AG04450 (cell line): ENCODE measurements at regions not wholly inside any gene's neighbourhood (a gene's known extent, or its start where the extent isn't known, plus 50 kb on each side); places are given as distances from the start of the nearest gene placed in this dataset.

Experiments used
- CTCF ChIA-PET: fragments of 300-600, 350-600 bp; formaldehyde crosslinking; extraction: SDS; loops from one replicate; lab custom pipeline; 2022; ENCODE audit warnings: antibody characterized with exemption, inconsistent platforms; lab: Charles Lee
- POLR2A ChIA-PET: fragments of 350-600 bp; formaldehyde crosslinking; extraction: SDS; loops from one replicate; lab custom pipeline; 2021; ENCODE audit warnings: antibody characterized with exemption, inconsistent platforms; lab: Yijun Ruan, JAX
- DNase-seq: peaks from one replicate; pipeline ENCODE4 v3.0.0-alpha.2; 2011; ENCODE audit warnings: low read depth, low spot score
- H3K27ac ChIP-seq: one replicate; pipeline ENCODE4 v1.5.1; 2012; ENCODE audit warnings: low read depth, low read length, control low read depth
- H3K27me3 ChIP-seq: one replicate; pipeline ENCODE4 v1.6.0; 2012; ENCODE audit warnings: low read length; ENCODE audit not compliant: control insufficient read depth, insufficient read depth
- H3K4me3 ChIP-seq: 2 replicates; pipeline ENCODE4 v1.5.1; 2011; ENCODE audit warnings: mild to moderate bottlenecking, low read depth, low read length, control low read depth
- H3K9me3 ChIP-seq: 2 replicates; pipeline ENCODE4 v1.5.1; 2012; ENCODE audit warnings: low read length; ENCODE audit not compliant: control insufficient read depth, insufficient read depth
- TF ChIP-seq, protein P1 (sequence below): IDR thresholded peaks from 2 replicates; pipeline ENCODE4 v1.5.1; 2011; ENCODE audit warnings: low read depth, low read length, control low read depth, inconsistent platforms

DNA sequence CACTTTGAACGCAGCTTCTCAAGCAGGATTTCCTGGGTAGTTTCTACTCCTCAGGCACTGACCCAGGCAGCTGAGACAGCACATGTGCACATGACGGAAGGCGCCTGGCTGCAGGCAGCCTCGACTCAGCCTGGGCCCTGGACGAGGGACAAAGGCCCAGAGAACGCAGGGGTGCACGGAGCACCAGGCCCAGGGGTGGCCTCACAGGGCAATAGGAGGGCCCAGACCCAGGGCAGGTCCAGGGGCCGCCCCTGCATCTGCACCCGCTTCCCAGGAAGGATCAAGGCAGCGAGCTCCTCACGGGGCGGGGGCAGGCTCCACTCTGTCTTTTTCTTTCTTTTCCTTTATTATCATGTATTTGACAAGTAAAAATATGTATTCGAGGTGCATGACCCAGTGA is 208.4 kb downstream of the BRD1 start:
- CTCF ChIA-PET: no interaction called here
- TF ChIP-seq, protein P1, sequence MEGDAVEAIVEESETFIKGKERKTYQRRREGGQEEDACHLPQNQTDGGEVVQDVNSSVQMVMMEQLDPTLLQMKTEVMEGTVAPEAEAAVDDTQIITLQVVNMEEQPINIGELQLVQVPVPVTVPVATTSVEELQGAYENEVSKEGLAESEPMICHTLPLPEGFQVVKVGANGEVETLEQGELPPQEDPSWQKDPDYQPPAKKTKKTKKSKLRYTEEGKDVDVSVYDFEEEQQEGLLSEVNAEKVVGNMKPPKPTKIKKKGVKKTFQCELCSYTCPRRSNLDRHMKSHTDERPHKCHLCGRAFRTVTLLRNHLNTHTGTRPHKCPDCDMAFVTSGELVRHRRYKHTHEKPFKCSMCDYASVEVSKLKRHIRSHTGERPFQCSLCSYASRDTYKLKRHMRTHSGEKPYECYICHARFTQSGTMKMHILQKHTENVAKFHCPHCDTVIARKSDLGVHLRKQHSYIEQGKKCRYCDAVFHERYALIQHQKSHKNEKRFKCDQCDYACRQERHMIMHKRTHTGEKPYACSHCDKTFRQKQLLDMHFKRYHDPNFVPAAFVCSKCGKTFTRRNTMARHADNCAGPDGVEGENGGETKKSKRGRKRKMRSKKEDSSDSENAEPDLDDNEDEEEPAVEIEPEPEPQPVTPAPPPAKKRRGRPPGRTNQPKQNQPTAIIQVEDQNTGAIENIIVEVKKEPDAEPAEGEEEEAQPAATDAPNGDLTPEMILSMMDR: no peak

GRCh38 chr22:49618677-49618953 is 209.1 kb downstream of the BRD1 start:
- ChIA-PET POLR2A (no interaction called here), CTCF (no interaction called here)
- Histone ChIP-seq H3K9me3 (peaks cover 94% of the 10 kb centered on the region), H3K4me3 (no peak overlapping the region), H3K27ac (no peak overlapping the region), H3K27me3 (no peaks in the 10 kb centered on the region)
- DNase-seq: no peak
- TF ChIP-seq, protein P1: no peak

More for the DNA sequence above, 208.4 kb downstream of the BRD1 start:
- H3K27me3 ChIP-seq: no peaks in the 10 kb centered on the region
- no peak overlapping the region for H3K4me3 ChIP-seq
- DNase-seq: no peak
- H3K27ac ChIP-seq: no peak overlapping the region
- peaks cover 95% of the 10 kb centered on the region for H3K9me3 ChIP-seq
- POLR2A ChIA-PET: no interaction called here

GRCh38 chr22:49617866-49618676 is 209.6 kb downstream of the BRD1 start:
- Histone ChIP-seq H3K27me3 (no peaks in the 10 kb centered on the region), H3K9me3 (peaks cover 93% of the 10 kb centered on the region), H3K27ac (no peak overlapping the region), H3K4me3 (no peak overlapping the region)
- ChIA-PET CTCF (no interaction called here), POLR2A (no interaction called here)
- DNase-seq: no peak
- TF ChIP-seq, protein P1: no peak

- H3K27me3 ChIP-seq: no peaks in the 10 kb centered on the region
- peaks cover 88% of the 10 kb centered on the region for H3K9me3 ChIP-seq
- TF ChIP-seq, protein P1: no peak
- no peak overlapping the region for H3K4me3 ChIP-seq
- H3K27ac ChIP-seq: no peak overlapping the region
- POLR2A ChIA-PET: no interaction called here
- no peak for DNase-seq
- CTCF ChIA-PET: no interaction called here
Observed at GRCh38 chr22:49617264-49617663, 210.4 kb downstream of the BRD1 start.

GRCh38 chr22:49616356-49617231 is 211.1 kb downstream of the BRD1 start:
- no peak for DNase-seq
- Histone ChIP-seq H3K27me3 (no peaks in the 10 kb centered on the region), H3K9me3 (peaks cover 85% of the 10 kb centered on the region), H3K27ac (no peak overlapping the region), H3K4me3 (no peak overlapping the region)
- ChIA-PET CTCF (no interaction called here), POLR2A (no interaction called here)
- TF ChIP-seq, protein P1: no peak
